NCI-H1092 treated with DMSO at 0.1 percent for 48 hours (cell line): ENCODE measurements at regions not wholly inside any gene's neighbourhood (a gene's known extent, or its start where the extent isn't known, plus 50 kb on each side); places are given as distances from the start of the nearest gene placed in this dataset.
"Not testable (repeated sequence)": the region's sequence is repeated elsewhere in the genome, so short reads cannot be mapped to it uniquely, and the experiment has no call there.

ENCODE experiments used
- DNase-seq: peaks from one replicate; lab custom pipeline; 2025; lab: John Stamatoyannopoulos, UW

GRCh38 chr5:123710031-123710430 is 198.1 kb downstream of the CSNK1G3 start:
- no peak for DNase-seq

- no peak for DNase-seq
Observed at GRCh38 chr5:123709422-123709821, 197.4 kb downstream of the CSNK1G3 start.

- DNase-seq = no peak
Observed at GRCh38 chr5:123708074-123708806, 196.3 kb downstream of the CSNK1G3 start.

- DNase-seq = no peak
Observed at GRCh38 chr5:123706531-123706930, 194.6 kb downstream of the CSNK1G3 start.

GRCh38 chr5:123705741-123706140 is 193.8 kb downstream of the CSNK1G3 start:
- no peak for DNase-seq

- no peak for DNase-seq
Observed at GRCh38 chr5:123701511-123702200, 189.7 kb downstream of the CSNK1G3 start.

- DNase-seq = no peak
Observed at GRCh38 chr5:123700624-123701287, 188.8 kb downstream of the CSNK1G3 start.

- DNase-seq = no peak
Observed at GRCh38 chr5:123699571-123699970, 187.6 kb downstream of the CSNK1G3 start.

GRCh38 chr5:123698937-123699336 is 187.0 kb downstream of the CSNK1G3 start:
- DNase-seq = not testable (repeated sequence)

GRCh38 chr5:123696921-123697341 is 185.0 kb downstream of the CSNK1G3 start:
- no peak for DNase-seq

- DNase-seq = no peak
Observed at GRCh38 chr5:123690821-123691220, 178.8 kb downstream of the CSNK1G3 start.

- DNase-seq = no peak
Observed at GRCh38 chr5:123681061-123681460, 169.1 kb downstream of the CSNK1G3 start.

GRCh38 chr5:123673107-123673506 is 161.1 kb downstream of the CSNK1G3 start:
- no peak for DNase-seq

GRCh38 chr5:123671711-123672456 is 159.9 kb downstream of the CSNK1G3 start:
- no peak for DNase-seq

GRCh38 chr5:123671042-123671441 is 159.1 kb downstream of the CSNK1G3 start:
- DNase-seq = peak; percentile 53
